Calu3 (cell line): ENCODE measurements at regions not wholly inside any gene's neighbourhood (a gene's known extent, or its start where the extent isn't known, plus 50 kb on each side); places are given as distances from the start of the nearest gene placed in this dataset.

Source experiments
- BruUV-seq: library from RNA; stranded (reverse); fragments of 400-500 nt; replicated peaks from 2 replicates; lab custom pipeline; 2021; lab: Mats Ljungman, UMichigan
- CTCF ChIA-PET: fragments of 300-600 bp; sonication (Branson Sonifier 250); formaldehyde crosslinking; loops from one replicate; lab custom pipeline; 2022; ENCODE audit warnings: antibody characterized with exemption; lab: Charles Lee
- DNase-seq: peaks from one replicate; pipeline ENCODE4 v3.0.0; 2022
- H3K27ac Mint-ChIP-seq: one replicate; pipeline ENCODE4 v1.8.0; 2022; ENCODE audit warnings: mixed read lengths; ENCODE audit not compliant: unreplicated experiment
- H3K27me3 Mint-ChIP-seq: one replicate; pipeline ENCODE4 v1.8.0; 2022; ENCODE audit warnings: mixed read lengths; ENCODE audit not compliant: unreplicated experiment
- H3K36me3 Mint-ChIP-seq: one replicate; pipeline ENCODE4 v1.8.0; 2022; ENCODE audit warnings: mild to moderate bottlenecking, moderate library complexity, mixed read lengths; ENCODE audit not compliant: insufficient read depth, unreplicated experiment
- H3K4me1 Mint-ChIP-seq: one replicate; pipeline ENCODE4 v1.8.0; 2022; ENCODE audit warnings: mild to moderate bottlenecking, low read depth, mixed read lengths; ENCODE audit not compliant: unreplicated experiment
- H3K4me3 Mint-ChIP-seq: one replicate; pipeline ENCODE4 v1.8.0; 2022; ENCODE audit warnings: mild to moderate bottlenecking, low read depth, moderate library complexity, mixed read lengths; ENCODE audit not compliant: unreplicated experiment
- H3K9me3 Mint-ChIP-seq: one replicate; pipeline ENCODE4 v1.8.0; 2022; ENCODE audit warnings: low read depth, mixed read lengths; ENCODE audit not compliant: unreplicated experiment
- CTCF ChIP-seq: fragments of 200-600 bp; IDR thresholded peaks from one replicate; pipeline ENCODE4 v1.8.0; 2022; ENCODE audit warnings: antibody characterized with exemption; ENCODE audit not compliant: unreplicated experiment
- intact Hi-C: fragments of 100-400 bp; cut with micrococcal nuclease; formaldehyde crosslinking; loops from one replicate; pipeline ENCODE4 v1.10.0; 2022; ENCODE audit not compliant: unreplicated experiment

GRCh38 chr6:18550119-18550518, 163.0 kb downstream of the RNF144B start:
- no peak overlapping the region for H3K27ac Mint-ChIP-seq
- TF ChIP-seq CTCF: no peak
- H3K4me1 Mint-ChIP-seq: no peaks in the 10 kb centered on the region
- peaks cover 30% of the 10 kb centered on the region for H3K27me3 Mint-ChIP-seq
- DNase-seq: no peak
- no peaks in the 10 kb centered on the region for H3K36me3 Mint-ChIP-seq
- H3K9me3 Mint-ChIP-seq: no peaks in the 10 kb centered on the region
- CTCF ChIA-PET: no interaction called here
- intact Hi-C loops: no loop called here
- BruUV-seq: no TSS peak
- H3K4me3 Mint-ChIP-seq: no peak overlapping the region

DNA sequence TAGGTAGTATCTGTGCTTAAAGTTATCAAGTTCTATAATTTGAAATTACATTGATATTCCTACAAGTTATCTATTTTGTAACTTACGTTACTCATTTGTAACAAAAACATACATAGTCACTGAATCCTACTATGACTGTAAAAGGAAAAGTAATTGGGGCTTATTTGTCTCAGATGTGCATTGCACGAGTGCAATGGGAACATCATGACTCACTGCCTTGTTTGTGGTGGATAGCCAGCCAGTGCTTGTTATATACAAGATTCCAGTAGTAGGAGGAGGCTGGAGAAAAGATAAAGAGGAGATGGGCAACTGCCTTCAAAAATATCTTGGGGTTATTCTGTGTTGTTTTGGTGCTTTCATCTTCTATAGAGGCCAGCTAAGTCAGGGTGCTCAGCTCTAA, 164.1 kb downstream of the RNF144B start:
- Mint-ChIP-seq H3K4me3 (no peak overlapping the region), H3K36me3 (no peaks in the 10 kb centered on the region), H3K4me1 (no peaks in the 10 kb centered on the region), H3K9me3 (no peaks in the 10 kb centered on the region), H3K27ac (no peak overlapping the region), H3K27me3 (peaks cover 34% of the 10 kb centered on the region)
- no peak for TF ChIP-seq CTCF
- CTCF ChIA-PET: no interaction called here
- intact Hi-C loops: no loop called here
- no peak for DNase-seq
- BruUV-seq: no TSS peak

GRCh38 chr6:18555750-18556149, 168.6 kb downstream of the RNF144B start:
- Mint-ChIP-seq H3K27me3 (peaks cover 61% of the 10 kb centered on the region), H3K4me1 (no peaks in the 10 kb centered on the region), H3K27ac (no peak overlapping the region), H3K4me3 (no peak overlapping the region), H3K36me3 (no peaks in the 10 kb centered on the region), H3K9me3 (no peaks in the 10 kb centered on the region)
- DNase-seq: no peak
- TF ChIP-seq CTCF: no peak
- CTCF ChIA-PET: no interaction called here
- intact Hi-C loops: no loop called here
- BruUV-seq: no TSS peak

DNA sequence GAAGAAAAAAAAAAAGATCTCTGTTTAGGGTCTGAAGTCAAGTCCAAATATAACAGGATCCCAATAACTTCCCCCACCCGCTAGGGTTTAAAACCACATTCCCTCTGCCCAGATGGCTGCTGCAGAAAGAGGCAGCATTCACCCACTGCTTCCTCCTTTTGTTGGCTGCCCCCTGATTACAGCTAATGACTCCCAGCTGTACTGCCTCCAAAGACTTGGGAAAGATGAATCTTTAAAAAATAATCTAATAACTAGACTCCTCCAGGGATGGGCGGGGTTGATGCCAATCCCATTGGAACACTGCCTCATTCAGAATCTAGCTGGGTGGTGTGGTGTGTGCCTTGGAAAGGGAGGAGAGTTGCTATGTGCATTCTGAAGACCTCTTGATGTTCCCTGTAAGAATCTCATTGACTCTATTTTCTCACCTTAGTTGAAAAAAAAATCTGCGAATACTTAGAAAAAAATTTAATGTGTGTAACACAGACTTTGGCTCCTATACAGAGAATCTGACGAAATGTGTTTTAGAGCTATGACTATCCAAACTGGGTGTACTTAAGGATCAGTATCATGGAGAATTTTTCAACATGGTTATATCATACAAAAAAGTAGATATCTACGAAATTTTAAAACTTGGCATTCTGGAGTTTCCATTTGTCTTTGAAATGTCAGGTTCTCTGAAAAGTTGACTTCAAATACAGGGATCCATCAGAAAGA, 174.0 kb downstream of the RNF144B start:
- H3K27ac Mint-ChIP-seq: no peak overlapping the region
- H3K36me3 Mint-ChIP-seq: no peaks in the 10 kb centered on the region
- no peaks in the 10 kb centered on the region for H3K4me1 Mint-ChIP-seq
- CTCF ChIA-PET: no interaction called here
- no peak for DNase-seq
- intact Hi-C loops: no loop called here
- H3K9me3 Mint-ChIP-seq: no peaks in the 10 kb centered on the region
- no TSS peak for BruUV-seq
- H3K4me3 Mint-ChIP-seq: no peak overlapping the region
- no peak for TF ChIP-seq CTCF
- peaks cover 40% of the 10 kb centered on the region for H3K27me3 Mint-ChIP-seq
